22Rv1 (cell line): ENCODE measurements at regions not wholly inside any gene's neighbourhood (a gene's known extent, or its start where the extent isn't known, plus 50 kb on each side); places are given as distances from the start of the nearest gene placed in this dataset.

Source experiments
- CTCF ChIP-seq: fragments of 450-650 bp; IDR thresholded peaks from 2 replicates; pipeline ENCODE4 v1.5.1; 2017; ENCODE audit warnings: mild to moderate bottlenecking
- ZFX ChIP-seq: fragments of 450-650 bp; IDR thresholded peaks from 2 replicates; pipeline ENCODE4 v1.6.1; 2017; ENCODE audit warnings: antibody characterized with exemption, borderline replicate concordance

DNA sequence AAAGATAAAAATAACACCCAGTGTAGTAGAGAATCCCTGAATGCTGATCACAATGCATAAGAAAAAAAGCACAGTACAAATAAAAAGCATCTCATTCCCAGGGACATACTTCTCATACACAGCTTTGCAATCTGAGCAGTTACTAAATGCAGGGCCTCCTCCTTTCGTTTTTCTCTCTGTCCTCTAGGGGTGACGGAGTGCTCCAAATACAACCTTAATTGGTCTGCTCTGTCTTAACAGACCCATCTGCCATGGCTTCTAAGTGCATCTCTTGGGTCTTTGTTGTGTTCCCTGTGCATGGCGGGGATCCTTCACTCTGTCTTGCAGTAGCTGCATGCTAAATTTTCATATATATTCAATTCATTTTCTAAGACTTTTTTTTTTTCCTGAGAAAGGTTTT is 1114.2 kb upstream of the RAG2 start:
- TF ChIP-seq CTCF (peak; percentile 33), ZFX (no peak)
